HG03159 (cell line): ENCODE measurements at regions not wholly inside any gene's neighbourhood (a gene's known extent, or its start where the extent isn't known, plus 50 kb on each side); places are given as distances from the start of the nearest gene placed in this dataset.

Source experiments
- ATAC-seq: cut with Tn5 transposase; IDR thresholded peaks from one replicate; pipeline ENCODE4 v1.9.1; 2021; ENCODE audit warnings: mild to moderate bottlenecking, moderate library complexity; ENCODE audit not compliant: unreplicated experiment

- ATAC-seq = no peak
Measured at GRCh38 chr13:39856714-39857113, 201.3 kb downstream of the COG6 start.

GRCh38 chr13:39858794-39859193 is 203.3 kb downstream of the COG6 start:
- no peak for ATAC-seq

DNA sequence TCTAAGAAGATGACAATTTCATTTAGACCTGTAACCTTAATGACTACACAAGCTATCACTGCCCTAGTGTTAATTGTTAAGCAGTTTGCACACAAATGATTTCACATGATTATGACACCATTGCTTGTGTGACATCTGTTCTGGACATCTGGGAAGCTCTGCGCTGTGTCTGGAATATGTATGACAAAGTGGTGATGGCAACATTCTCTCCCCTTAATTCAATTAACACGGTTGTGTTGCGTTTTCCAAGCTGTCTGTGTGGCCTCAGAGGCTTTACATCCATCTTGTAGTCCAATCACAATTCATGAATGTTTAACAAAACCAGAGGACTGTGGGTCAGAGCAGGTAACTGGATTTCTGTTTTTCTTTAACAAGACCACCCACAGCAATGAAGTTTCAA is 204.4 kb downstream of the COG6 start:
- ATAC-seq = no peak

GRCh38 chr13:39862900-39863299 is 207.4 kb downstream of the COG6 start:
- no peak for ATAC-seq

DNA sequence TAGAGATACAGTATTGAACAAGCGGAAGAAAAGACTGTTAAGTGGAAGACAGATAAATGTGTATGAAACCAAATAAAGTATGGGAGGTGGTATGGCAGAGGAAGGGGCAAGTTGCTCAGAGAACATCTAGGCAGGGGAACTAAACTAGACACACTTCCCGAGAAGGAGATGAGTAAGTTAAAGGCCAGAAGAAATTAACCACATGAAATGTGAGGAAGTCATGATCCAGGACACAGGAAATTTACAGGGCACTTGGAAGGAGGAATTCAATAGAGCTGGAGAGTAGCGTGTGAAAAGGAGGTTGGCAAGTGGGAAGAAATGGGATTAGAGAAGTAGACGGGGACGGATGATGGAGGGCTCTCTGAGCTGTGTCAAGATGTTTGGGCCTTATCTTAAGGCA is 208.8 kb downstream of the COG6 start:
- no peak for ATAC-seq

DNA sequence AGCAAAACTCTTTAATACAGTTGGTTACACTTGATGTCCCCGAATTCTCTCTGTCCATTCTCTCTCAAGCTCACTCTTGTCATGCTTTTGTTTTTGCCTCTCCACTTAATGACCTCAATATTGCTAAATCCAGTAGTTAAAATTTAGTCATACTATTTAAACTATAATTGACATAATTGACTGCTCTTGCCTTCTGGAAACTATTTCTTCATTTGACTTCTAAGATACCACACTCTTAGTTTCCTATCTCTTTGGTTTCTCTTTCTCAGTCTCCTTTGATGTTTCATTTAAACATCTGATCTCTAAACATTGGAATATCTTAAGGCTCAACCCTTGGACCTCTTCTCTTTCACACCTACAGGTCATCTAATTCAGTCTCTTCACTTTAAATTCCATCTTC is 211.3 kb downstream of the COG6 start:
- ATAC-seq = no peak

DNA sequence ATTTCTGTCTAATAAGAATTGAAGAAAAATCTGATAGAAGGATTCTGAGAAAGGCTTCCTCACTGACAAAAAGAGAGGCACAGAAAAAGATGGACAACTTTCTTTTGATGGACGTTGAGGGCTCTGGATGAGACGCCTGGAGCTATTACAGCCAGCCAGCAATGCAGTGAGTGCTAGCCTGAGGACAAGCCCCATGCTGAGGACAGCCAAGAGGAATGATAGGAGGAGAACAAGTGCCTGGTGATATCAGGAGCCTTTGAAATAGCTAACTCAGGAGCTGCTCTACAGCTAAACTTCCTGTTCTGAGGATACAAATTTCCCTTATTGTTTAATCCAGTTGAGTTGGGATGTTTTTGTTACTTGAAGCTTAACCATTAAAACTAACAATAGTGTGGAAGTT is 212.3 kb downstream of the COG6 start:
- ATAC-seq = no peak

GRCh38 chr13:39870197-39870747 is 214.8 kb downstream of the COG6 start:
- ATAC-seq = no peak

- ATAC-seq = no peak
Measured at GRCh38 chr13:39874331-39875053, 219.0 kb downstream of the COG6 start.

GRCh38 chr13:39875111-39875987 is 219.9 kb downstream of the COG6 start:
- no peak for ATAC-seq

- ATAC-seq = no peak
Measured at GRCh38 chr13:39876258-39876657, 220.8 kb downstream of the COG6 start.

GRCh38 chr13:39877134-39877533 is 221.7 kb downstream of the COG6 start:
- no peak for ATAC-seq

DNA sequence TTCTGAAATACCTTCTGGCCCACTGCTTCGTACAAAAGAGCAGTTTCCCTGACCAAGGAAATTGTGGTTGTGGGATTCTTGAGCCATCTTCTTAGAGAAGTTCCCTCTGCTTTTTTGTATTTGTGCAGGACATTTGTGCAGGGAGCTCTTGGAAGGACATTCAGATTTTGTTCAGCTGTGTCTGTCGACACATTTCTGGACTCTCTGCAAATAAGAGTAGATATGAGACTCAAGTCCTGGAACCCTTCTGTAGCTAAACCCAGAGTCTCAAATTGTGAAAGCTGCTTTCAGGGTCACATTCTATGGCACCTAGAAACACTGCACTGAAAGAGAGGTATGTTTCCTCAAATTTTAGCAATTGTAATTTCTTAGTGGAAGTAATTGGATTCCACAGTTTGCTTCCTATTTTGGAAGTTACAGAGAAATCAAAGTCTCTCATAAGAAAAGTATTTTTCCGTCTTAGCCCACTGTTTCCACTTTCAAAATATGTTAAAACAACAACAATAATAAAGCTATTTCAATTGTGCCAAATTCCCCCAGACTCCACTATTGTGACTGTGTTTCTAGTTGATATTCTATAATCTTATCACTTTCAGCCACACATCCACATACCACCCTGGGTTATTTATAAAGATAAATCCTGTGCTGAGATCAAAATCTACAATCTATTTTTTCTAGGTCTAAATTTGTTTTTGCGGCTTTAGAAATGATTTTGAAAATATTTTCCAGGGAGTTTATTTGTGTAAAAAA is 224.0 kb downstream of the COG6 start:
- no peak for ATAC-seq

GRCh38 chr13:39881383-39881782 is 225.9 kb downstream of the COG6 start:
- no peak for ATAC-seq

GRCh38 chr13:39881887-39882286 is 226.4 kb downstream of the COG6 start:
- no peak for ATAC-seq

DNA sequence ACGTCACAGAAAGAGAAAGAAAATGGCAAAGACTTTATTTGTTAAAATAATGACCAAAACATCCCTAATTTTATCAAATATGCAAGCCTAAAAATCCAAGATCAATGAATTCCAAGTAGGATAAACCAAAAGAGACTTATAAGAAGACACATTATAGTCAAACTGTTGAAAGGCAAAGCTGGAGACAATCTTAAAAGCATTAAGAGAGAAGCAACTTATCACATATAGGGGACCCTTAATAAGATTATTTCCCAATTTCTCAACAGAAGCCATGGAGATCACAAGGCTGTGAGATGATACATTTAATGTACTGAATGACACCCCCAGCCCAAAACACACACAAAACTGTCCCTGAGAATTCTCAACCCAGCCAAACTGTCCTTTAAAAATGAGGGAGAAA is 228.7 kb downstream of the COG6 start:
- no peak for ATAC-seq

- no peak for ATAC-seq
Measured at GRCh38 chr13:39886336-39886735, 230.9 kb downstream of the COG6 start.

DNA sequence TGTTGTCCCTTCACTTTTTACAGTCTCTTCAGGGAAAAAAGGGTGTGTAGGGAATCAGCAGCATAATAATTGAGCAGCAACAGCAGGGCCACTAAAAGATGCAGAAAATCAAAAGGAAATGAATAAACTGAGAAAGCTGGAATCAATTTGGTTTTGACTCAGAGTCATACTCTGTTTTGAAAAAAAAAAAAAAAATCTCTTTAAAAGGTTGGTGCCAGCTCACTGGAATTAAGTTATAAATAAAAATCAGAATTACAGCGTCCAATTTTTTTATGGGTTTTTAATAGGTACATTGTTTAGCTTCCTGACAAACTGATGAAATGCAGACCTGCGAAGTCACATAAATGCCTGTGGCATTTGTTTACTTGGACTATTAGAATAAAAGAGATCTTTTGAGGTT is 231.9 kb downstream of the COG6 start:
- no peak for ATAC-seq

GRCh38 chr13:39888865-39889810 is 233.7 kb downstream of the COG6 start:
- ATAC-seq = no peak

DNA sequence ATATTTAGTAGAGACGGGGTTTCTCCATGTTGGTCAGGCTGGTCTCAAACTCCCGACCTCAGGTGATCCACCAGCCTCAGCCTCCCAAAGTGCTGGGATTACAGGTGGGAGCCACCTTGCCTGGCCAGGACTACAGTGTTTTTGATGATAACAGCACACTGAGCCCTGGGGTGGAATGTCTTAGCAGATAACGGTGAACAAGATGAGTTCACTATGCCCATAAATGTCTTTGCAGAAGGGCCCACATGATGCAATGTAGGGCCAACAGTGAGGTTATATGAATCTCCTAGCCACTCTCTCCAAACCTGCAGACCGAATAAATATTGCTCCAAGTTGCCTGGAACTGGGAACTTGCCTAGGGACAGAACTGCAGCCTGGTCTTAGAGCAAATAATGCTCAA is 235.1 kb downstream of the COG6 start:
- no peak for ATAC-seq
